ENCODE measurements at regions not wholly inside any gene's neighbourhood (a gene's known extent, or its start where the extent isn't known, plus 50 kb on each side); places are given as distances from the start of the nearest gene placed in this dataset.

GRCh38 chr2:57504787-57505186 lies 541.8 kb upstream of the VRK2 start:
- TF ChIP-seq CTCF (IDR thresholded peaks at IDR 0.05; ENCODE audit: poor library complexity) (no peak), EZH2 (IDR thresholded peaks at IDR 0.05; ENCODE audit: borderline replicate concordance) (no peak)

Data from hepatocyte (in vitro differentiated cells).